OCI-LY3 (cell line): ENCODE measurements at regions not wholly inside any gene's neighbourhood (a gene's known extent, or its start where the extent isn't known, plus 50 kb on each side); places are given as distances from the start of the nearest gene placed in this dataset.

Source experiments
- EZH2phosphoT487 ChIP-seq: fragments of 200-600 bp; shearing (Covaris generic); IDR thresholded peaks from 2 replicates; pipeline ENCODE4 v1.6.1; 2018; ENCODE audit warnings: antibody characterized with exemption, mixed run types, low read depth
- TF ChIP-seq, protein P1 (sequence below): fragments of 200-600, 300-600 bp; sonication (generic); IDR thresholded peaks from 2 replicates; pipeline ENCODE4 v1.5.1; 2014; ENCODE audit warnings: antibody characterized with exemption, low read length, low read depth

DNA sequence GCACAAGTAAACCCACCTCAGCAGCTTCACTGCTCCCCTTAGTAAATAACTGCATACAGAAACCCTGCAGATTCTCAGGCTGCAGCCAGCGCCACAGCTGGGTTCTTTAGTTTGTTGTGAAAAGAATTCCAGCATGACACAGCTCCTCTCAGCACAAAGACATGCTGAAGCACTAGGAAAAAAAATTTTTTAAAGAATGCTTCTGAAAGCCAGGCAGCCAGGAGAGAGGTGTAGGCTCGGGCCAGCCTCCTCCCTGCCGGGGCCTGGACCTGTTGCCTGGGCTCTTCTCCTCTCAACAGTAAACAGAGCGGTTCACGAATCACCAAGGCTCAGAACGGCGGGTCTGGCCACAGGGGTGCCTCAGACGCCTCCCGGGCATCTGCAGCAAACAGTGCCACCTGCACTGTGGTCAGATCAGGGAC lies 95.7 kb upstream of the POU3F3 start:
- TF ChIP-seq, protein P1, sequence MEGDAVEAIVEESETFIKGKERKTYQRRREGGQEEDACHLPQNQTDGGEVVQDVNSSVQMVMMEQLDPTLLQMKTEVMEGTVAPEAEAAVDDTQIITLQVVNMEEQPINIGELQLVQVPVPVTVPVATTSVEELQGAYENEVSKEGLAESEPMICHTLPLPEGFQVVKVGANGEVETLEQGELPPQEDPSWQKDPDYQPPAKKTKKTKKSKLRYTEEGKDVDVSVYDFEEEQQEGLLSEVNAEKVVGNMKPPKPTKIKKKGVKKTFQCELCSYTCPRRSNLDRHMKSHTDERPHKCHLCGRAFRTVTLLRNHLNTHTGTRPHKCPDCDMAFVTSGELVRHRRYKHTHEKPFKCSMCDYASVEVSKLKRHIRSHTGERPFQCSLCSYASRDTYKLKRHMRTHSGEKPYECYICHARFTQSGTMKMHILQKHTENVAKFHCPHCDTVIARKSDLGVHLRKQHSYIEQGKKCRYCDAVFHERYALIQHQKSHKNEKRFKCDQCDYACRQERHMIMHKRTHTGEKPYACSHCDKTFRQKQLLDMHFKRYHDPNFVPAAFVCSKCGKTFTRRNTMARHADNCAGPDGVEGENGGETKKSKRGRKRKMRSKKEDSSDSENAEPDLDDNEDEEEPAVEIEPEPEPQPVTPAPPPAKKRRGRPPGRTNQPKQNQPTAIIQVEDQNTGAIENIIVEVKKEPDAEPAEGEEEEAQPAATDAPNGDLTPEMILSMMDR, result no peak
- TF ChIP-seq EZH2phosphoT487, result no peak
